Activated naive CD4-positive, alpha-beta T cell treated with anti-CD3 and anti-CD28 coated beads, Interleukin-2, amount 50 U/mL, for 16 hours (primary cell): ENCODE measurements at regions not wholly inside any gene's neighbourhood (a gene's known extent, or its start where the extent isn't known, plus 50 kb on each side); places are given as distances from the start of the nearest gene placed in this dataset.
A peak's percentile ranks its signal among the peaks of the same experiment; 100 is the strongest.

ENCODE experiments used
- DNase-seq: peaks from one replicate; pipeline ENCODE4 v3.0.0-alpha.2; 2020

- DNase-seq = no peak
Observed at GRCh38 chr20:21653628-21654027, 51.8 kb upstream of the PAX1 start.

DNA sequence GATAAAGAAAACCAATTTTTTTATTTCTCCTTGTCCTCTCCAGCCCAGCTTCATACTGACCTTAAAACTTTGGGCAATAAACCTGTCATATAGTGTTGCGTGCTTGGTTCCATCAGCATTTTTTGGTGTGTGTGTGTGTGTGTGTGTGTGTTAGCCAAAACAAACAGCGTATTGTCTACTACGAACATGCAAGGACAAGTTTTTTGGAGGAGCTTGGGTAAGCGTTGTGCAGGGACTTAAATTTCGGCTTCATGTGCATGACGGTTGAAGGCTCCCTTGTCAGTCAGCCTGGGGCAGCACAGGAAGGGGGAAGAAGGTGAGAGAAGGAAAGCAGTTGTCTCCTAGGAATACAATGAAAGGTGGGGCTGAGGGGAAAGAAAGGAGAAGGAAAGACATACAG, 62.0 kb upstream of the PAX1 start:
- DNase-seq = no peak

- no peak for DNase-seq
Observed at GRCh38 chr20:21640556-21640955, 64.9 kb upstream of the PAX1 start.

DNA sequence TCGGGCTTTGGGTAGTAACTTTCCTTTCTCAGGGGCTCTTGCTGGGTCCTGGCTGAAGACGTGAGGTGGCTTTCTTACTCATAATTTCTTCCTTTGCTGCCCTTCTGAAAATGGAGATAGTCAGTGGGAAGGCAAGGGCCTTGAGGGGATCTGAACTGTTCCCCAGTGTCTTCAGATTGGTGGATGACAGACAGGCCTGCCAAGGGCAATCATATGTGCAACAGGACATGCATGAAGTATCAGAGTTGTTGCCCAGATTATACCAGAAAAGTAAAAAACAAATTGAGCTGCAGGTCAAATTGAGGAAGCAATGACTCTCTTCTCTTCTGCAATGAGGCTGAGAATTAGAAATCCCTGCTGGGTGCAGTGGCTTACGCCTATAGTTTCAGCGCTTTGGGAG, 71.6 kb upstream of the PAX1 start:
- no peak for DNase-seq

DNA sequence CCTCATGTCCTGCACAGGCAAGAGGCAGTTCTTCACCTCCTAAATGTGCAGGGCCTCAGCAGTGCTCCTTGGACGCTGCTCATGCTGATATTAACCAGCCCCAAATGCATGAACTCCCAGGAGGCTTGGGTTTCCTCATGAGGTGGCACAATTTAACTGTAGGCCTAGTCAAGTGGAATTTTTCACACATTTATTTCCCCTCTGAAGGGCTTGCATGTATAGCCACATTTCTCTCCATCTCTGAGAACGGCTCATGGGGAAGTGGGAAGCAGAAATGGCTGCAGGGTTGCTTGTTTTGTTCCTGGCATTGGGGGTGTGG, 72.8 kb upstream of the PAX1 start:
- no peak for DNase-seq

DNA sequence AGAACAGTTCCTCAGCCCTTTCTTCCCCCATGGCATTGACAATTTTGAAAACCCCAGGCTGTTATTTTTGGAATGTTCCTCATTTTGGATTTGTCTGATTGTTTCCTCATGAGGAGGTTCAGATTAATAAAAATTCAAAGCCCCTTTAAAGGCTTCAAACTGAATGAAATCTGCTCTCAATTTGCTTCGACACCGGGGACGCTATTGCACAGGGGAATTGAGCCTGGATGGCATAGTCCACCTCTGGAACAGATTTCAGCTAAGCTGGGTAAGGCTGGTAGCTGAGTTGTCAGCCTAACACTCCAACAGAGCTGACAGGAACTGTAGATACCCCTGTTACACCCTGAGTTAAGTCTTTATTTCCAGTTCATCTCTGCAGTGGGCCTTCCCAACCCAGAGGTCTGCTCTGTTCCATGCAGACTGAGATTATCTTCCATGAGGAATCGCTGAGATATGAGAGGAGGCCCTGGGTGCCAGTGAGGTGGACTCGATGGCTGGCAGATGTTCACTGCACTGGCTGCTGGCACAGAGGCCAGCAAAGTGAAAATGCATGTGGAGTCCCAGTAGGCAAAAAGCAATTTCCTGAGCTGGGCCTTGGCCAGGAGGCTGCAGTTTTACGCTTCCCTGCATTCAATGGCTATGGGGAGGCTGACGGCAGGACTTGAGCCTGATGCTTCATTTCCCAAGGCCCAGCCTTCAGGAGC, 73.3 kb upstream of the PAX1 start:
- DNase-seq = no peak

- DNase-seq = no peak
Observed at GRCh38 chr20:21628800-21629199, 76.7 kb upstream of the PAX1 start.

DNA sequence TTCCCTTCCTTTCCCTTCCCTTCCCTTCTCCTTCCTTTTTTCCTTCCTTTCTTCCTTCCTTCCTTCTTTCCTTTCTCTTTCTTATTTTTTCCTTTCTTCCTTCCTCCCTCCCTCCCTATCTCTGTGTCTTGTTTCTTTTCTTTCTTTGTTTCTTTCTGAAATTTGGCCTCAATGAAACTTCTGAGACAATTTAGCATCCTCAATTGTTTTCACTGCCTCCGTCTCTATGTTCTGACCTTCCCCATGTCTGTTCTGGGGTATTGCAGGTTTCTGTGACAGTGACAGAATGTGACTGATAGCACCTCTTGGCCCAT, 81.7 kb upstream of the PAX1 start:
- no peak for DNase-seq

DNA sequence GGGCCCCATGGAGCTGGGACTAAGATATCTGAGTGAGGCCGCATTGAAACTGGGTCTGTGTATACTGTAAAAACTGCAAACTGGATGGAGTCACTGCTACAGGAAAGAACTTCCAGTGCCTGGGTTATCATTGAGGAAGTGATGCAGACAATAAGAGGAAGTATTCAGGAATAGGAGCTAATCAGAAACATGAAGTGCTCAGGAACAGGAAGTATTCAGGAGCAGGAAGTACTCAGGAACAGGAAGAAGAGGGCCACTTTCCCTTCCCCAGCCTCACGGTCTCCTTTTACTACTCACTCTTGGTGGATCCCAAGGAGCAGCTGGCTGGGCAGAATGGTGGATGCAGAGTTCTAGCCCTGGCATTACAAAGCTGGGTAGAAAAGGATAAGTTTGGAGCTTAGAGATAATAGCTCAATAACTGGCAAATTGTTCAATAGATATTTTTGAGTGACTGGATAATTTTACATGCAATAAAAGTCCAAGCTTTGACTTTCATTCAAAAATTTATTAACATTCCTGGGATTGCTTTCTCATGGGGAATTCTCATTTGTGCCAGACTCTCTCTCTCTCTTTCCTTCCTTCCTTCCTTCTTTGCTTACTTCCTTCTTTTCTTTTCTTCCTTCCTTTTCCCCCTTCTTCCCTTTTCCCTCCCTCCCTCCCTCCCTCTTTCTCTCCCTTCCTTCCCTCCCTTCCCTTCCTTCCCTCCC, 82.2 kb upstream of the PAX1 start:
- no peak for DNase-seq

DNA sequence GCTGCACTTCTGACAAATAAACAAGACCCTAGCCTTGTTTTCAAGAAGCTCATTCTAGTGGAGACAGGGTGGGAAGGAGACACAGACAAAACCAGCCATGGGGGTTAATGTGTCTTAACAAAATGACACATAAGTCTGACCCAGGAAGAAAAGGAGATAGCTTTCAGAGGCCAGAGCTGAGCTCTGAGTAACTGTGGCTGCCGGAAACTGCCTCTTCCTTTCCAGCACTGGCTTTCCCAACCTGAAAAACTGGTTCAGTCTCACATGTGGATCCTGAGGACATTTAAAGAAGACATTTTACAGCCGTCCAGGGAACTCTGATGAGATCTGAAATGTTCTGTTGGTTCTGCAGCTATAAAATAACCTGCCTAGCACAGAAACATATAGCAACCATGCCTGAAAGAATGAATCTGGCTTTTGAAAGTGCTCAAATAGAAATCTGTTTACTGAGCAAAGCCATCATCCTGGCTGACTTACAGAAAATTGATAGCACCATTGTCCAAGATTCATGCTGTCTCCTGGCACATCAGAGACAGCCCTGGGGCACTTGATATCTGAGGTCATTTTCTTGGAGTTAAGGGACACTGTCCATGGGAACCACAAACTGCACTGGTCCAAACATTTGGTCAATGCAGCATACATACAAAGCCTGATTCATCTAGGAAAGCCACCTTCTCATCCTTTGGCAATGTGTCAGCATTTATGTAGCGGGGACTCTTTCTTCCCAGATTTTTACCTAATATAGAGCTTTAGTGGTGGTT, 83.2 kb upstream of the PAX1 start:
- no peak for DNase-seq

DNA sequence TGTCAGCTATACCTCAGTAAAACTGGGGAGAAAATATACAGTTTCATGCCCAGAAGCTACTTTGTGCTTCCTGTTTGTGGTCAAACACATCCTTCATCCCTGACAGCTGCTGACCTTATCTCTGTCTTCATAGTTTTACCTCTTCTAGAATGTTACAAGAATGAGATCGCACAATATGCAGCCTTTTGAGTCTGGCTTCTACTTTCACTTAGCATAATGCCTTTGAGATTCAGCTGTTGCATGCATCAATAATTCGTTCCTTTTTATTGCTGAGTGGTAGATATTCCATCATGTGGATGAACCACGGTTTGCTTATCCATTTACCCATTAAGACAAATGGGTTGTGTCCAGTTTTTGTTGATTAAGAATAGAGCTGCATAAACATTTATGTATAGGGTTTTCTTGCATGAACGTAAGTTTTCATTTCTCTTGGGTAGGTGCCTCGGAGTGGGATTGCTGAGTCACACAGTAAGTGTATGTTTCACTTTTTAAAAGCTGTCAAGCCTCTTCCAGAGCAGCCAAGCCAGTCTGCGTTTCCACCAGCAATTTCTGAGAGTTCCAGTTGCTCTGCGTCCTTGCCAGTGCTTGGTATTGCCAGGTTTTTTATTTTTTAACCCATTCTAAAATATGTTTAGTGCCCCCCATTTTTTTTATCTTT, 86.6 kb upstream of the PAX1 start:
- DNase-seq = no peak

DNA sequence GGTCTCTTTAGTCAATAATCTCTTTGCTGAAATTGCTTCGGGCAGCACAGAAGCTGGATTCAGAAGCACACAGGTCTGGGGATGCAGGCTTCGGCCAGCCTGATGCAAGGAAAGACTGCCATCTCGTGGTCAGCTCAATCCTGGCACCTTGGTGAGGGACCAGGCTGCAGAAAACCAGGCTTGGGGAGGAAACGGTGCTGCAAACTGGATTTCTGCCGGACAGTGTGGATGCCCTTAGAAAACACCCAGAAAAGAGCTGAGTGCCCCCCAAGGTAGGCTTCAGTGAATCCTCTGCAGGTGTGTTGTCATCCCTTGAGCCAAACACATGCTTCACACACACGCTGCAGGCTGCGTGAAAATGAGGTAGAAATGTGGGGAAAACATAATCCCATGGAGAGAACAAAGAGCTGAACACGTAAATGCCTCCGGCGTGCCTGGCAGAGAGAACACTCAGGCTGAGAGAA, 89.8 kb upstream of the PAX1 start:
- peak; percentile 43 for DNase-seq

DNA sequence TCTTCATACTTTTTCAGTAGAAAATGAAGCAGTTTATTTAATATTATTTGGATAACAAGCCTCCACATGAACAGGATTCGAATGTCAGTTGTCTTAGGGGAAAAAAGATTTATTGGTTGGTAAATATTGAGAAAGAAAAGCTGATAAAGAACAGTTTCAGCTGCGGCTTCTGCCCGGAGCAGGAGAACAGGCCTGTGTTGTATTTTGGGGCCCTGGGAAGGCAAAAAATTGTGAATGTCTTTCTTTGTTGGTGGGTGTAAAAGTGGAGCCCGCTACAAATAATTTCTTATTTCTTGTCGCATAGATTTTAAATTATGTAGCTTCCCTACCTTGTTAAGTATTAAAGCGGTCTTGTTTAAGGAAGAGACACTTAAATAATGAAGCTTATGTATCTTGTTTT, 90.5 kb upstream of the PAX1 start:
- DNase-seq = no peak

- no peak for DNase-seq
Observed at GRCh38 chr20:21613512-21613911, 92.0 kb upstream of the PAX1 start.

DNA sequence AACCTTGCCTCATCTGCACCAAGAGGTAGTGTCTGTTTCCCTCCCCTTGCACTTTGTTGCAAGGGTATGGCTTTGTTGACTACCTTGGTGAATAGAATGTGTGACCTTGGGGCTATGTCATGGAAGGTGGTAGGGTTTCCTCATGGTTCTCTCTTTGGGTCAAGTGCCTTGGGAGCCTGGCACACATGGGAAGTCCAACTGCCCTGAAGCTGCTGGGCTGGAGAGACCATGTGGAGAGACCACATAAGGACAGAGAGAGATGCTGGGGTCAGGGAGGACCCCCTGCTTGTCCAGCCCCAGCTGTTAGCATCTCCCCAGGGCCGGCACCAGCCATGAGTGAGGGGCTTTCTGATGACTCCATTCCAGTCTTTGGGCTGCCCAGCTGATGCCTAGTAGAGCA, 95.5 kb upstream of the PAX1 start:
- DNase-seq = no peak

GRCh38 chr20:21609221-21609620, 95.4 kb upstream of the NKX2-2 start:
- no peak for DNase-seq

- DNase-seq = no peak
Observed at GRCh38 chr20:21608777-21609176, 94.9 kb upstream of the NKX2-2 start.

DNA sequence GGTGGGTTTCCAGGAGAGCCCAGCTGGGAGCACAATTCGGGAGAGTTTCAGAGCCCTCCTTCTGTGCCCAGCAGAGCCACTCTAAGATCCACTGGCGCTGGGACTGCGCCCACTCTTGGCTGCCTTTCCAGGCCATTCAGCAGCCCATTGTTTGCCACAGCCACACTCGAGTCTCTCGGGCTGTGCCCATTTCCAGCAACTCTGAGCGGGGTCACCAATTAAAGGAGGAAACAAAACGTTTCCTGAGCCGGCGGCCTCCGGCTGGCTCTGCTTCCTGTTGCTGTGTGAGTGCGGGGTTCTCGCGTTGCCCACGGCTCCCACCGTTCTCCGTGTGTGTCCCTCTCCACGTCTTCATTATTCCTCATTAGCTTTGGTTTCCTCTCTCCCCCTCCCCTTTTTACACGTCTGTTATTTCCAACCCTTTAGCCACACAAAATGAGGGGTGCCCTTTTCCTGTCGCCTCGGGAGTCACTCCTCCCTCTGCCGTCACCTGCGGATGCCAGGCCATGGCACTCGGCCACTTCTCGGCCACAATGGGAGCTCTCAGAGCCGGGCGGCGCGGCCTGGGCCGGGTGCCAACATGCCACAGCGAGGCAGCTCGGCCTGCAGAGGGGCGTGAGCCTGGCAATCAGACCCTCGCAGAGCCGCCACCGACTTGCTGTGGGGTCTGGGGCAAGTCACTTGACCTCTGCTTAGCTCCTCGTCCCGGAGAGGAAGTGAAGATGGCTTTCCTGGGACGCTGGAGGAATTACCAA, 94.3 kb upstream of the NKX2-2 start:
- DNase-seq = no peak

DNA sequence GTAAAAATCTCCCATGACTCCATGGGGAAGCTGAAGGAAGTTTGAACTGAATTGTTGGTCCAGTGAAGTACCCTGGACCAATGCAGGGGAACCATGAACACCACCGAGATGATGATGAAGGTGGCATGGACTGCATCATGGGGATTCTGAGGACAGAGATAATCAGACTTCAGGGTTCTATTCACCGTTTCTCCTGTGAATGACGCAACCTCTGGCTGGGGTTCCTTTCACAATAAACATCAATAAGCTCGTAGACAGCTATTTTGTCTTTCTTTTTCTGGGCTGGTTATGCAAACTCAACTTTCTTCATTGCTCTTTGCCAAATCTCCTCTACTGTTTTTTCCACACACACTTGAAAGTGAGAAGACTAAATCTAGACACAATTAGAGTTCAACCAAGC, 87.9 kb upstream of the NKX2-2 start:
- DNase-seq = no peak

GRCh38 chr20:21586682-21587081, 72.8 kb upstream of the NKX2-2 start:
- no peak for DNase-seq

DNA sequence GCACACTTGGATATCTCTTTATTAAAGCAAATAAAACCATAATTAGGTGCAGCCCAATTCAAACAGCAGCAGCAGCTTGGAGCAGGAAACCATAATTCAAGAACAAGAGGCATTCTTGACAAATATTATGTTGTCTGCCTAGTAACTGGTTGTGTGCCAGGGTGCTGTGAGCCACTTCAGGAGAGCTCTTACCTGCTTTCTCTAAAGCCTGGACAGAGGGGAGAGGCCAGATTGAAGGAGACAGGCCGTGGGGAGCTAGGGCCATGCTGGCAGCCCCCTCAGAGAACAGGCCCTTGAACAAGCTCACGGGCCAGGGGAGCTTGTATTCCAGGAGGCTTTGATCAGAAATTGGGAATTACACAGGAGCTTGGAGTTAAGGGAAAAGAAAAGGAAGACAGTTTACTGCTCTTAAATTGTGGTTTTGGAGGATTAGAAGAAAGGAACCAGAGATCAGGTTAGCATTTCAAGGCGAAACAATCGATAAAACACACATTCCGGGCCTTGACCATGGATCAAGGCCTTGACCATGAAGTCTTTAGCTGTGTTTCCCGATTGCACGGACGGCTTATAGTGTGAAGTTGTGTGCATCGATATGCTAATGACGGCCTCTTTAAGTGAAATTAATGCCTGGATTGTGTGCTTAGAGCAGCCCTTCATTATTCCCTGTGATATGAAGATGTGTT, 69.8 kb upstream of the NKX2-2 start:
- DNase-seq = no peak

DNA sequence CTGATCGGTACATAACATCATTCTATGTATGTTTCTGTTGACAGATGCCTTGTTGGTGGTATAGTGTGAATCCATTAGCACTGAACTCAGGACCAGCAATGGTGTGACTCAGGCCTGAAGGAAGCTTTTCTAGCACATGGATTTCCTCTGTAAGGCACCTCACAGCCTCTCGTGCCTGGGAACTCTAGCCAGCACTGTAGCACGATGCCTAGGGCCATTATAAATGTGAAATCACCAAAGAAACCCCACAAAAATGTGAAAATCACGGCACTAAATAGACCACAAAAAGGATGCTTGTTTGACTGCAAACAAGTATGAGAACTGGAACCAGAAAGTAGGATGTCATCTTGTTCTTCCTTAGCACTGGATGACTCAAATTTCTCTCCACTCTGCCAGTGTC, 63.7 kb upstream of the NKX2-2 start:
- no peak for DNase-seq
